HCT116 (cell line): ENCODE measurements at regions not wholly inside any gene's neighbourhood (a gene's known extent, or its start where the extent isn't known, plus 50 kb on each side); places are given as distances from the start of the nearest gene placed in this dataset.
"Not testable (repeated sequence)": the region's sequence is repeated elsewhere in the genome, so short reads cannot be mapped to it uniquely, and the experiment has no call there.

Source experiments
- ATAC-seq: fragments of 200-7000 bp; cut with Tn5 transposase; 2 replicates; pipeline ENCODE4 v1.9.1; 2020; ENCODE audit warnings: mild to moderate bottlenecking, moderate library complexity
- BruUV-seq: library from RNA; stranded (reverse); fragments of 400-500 nt; replicated peaks from 2 replicates; lab custom pipeline; 2021; lab: Mats Ljungman, UMichigan
- CTCF ChIA-PET: fragments of 300-600 bp; sonication (Branson Sonifier 250); formaldehyde crosslinking; loops from one replicate; lab custom pipeline; 2021; ENCODE audit warnings: antibody characterized with exemption; lab: Charles Lee
- POLR2A ChIA-PET: fragments of 300-600, 350-600 bp; sonication (Branson Sonifier 250); formaldehyde crosslinking; loops from one replicate; lab custom pipeline; 2021; ENCODE audit warnings: antibody characterized with exemption; lab: Charles Lee
- RAD21 ChIA-PET, 2 experiments: fragments of 300-600 bp; sonication (Branson Sonifier 250); formaldehyde crosslinking; loops; one replicate each; lab custom pipeline; 2023; ENCODE audit warnings: low total read pairs in 2 of 2; ENCODE audit not compliant: uncharacterized antibody in 2 of 2, unreplicated experiment in 2 of 2, low non-redundant PET in 1 of 2; lab: Charles Lee
- DNase-seq: peaks from one replicate; pipeline ENCODE4 v3.0.0-alpha.2; 2010; ENCODE audit warnings: low read depth, low spot score
- H2AFZ ChIP-seq: fragments of 200-600 bp; shearing (Covaris generic), sonication (generic); 2 replicates; pipeline ENCODE4 v1.6.1; 2017; ENCODE audit warnings: low read depth, mixed run types, mixed read lengths, antibody characterized with exemption, low read length; ENCODE audit not compliant: poor library complexity, severe bottlenecking
- H3K27ac ChIP-seq: 2 replicates; pipeline ENCODE4 v1.5.1; 2012; ENCODE audit warnings: low read depth, low read length
- H3K27me3 ChIP-seq: fragments of 200-600 bp; sonication (generic); 2 replicates; pipeline ENCODE4 v1.6.1; 2016; ENCODE audit warnings: mixed run types, low read length, mixed read lengths; ENCODE audit not compliant: insufficient read depth
- H3K36me3 ChIP-seq, 2 experiments: fragments of 200-500 bp in 1 of 2; fragments of 200-600 bp in 1 of 2; sonication (Bioruptor generic) in 1 of 2; sonication (generic) in 1 of 2; 2 replicates each; pipeline versions ENCODE4 v1.5.1 to v1.6.1; 2014 to 2016; ENCODE audit warnings: low read length in 2 of 2, inconsistent platforms in 1 of 2, mixed read lengths in 1 of 2, mixed run types in 1 of 2; ENCODE audit not compliant: insufficient read depth in 2 of 2, control insufficient read depth in 1 of 2
- H3K4me1 ChIP-seq, 2 experiments: fragments of 200-600 bp in 1 of 2; sonication (generic) in 1 of 2; 2 replicates each; pipeline versions ENCODE4 v1.5.1 to v1.6.1; 2012 to 2017; ENCODE audit warnings: low read length in 2 of 2, inconsistent platforms in 1 of 2, mild to moderate bottlenecking in 1 of 2, mixed read lengths in 1 of 2, mixed run types in 1 of 2, moderate library complexity in 1 of 2; ENCODE audit not compliant: insufficient read depth in 2 of 2, control insufficient read depth in 1 of 2
- H3K4me2 ChIP-seq: fragments of 200-600 bp; sonication (generic); 2 replicates; pipeline ENCODE4 v1.6.1; 2017; ENCODE audit warnings: mixed run types, low read length, mixed read lengths
- H3K4me3 ChIP-seq, 2 experiments: fragments of 200-600 bp in 1 of 2; sonication (generic) in 1 of 2; replicated peaks in 1 of 2; 2 replicates each; pipeline ENCODE4 v1.5.1; 2011 to 2016; ENCODE audit warnings: low read length in 2 of 2, control low read depth in 1 of 2, low read depth in 1 of 2, mild to moderate bottlenecking in 1 of 2, mixed read lengths in 1 of 2, mixed run types in 1 of 2
- H3K79me2 ChIP-seq: fragments of 200-600 bp; sonication (generic); 2 replicates; pipeline ENCODE4 v1.6.1; 2017; ENCODE audit warnings: mild to moderate bottlenecking, mixed run types, low read length, moderate library complexity, mixed read lengths; ENCODE audit not compliant: insufficient read depth
- H3K9ac ChIP-seq: fragments of 200-600 bp; sonication (generic); 2 replicates; pipeline ENCODE4 v1.6.1; 2016; ENCODE audit warnings: low read length, mixed read lengths
- H3K9me2 ChIP-seq: fragments of 200-600 bp; sonication (generic), shearing (Covaris generic); 2 replicates; pipeline ENCODE4 v1.6.1; 2017; ENCODE audit warnings: mixed run types, mild to moderate bottlenecking, moderate library complexity; ENCODE audit not compliant: insufficient read depth
- H3K9me3 ChIP-seq, 2 experiments: fragments of 200-500 bp in 1 of 2; fragments of 200-600 bp in 1 of 2; sonication (Bioruptor generic) in 1 of 2; sonication (generic) in 1 of 2; 2 replicates each; pipeline ENCODE4 v1.6.1; 2014 to 2017; ENCODE audit warnings: low read length in 2 of 2, mixed read lengths in 2 of 2, inconsistent platforms in 1 of 2, low read depth in 1 of 2, mild to moderate bottlenecking in 1 of 2, mixed run types in 1 of 2, moderate library complexity in 1 of 2; ENCODE audit not compliant: control insufficient read depth in 1 of 2, insufficient read depth in 1 of 2
- H4K20me1 ChIP-seq: fragments of 200-600 bp; sonication (generic), shearing (Covaris generic); 2 replicates; pipeline ENCODE4 v1.6.1; 2017; ENCODE audit warnings: mixed run types, mild to moderate bottlenecking, moderate library complexity; ENCODE audit not compliant: insufficient read depth
- intact Hi-C: fragments of 100-400 bp; cut with micrococcal nuclease; formaldehyde crosslinking; loops from 2 replicates; pipeline ENCODE4 v1.10.0; 2022

- POLR2A ChIA-PET, H3K27ac ChIP-seq, H3K27me3 ChIP-seq, ATAC-seq, CTCF ChIA-PET, DNase-seq, H3K4me2 ChIP-seq, H3K9me2 ChIP-seq, H3K4me1 ChIP-seq, H2AFZ ChIP-seq, intact Hi-C loops, H3K79me2 ChIP-seq, H3K9ac ChIP-seq, BruUV-seq, H3K9me3 ChIP-seq, RAD21 ChIA-PET, H3K4me3 ChIP-seq, H3K36me3 ChIP-seq, H4K20me1 ChIP-seq: not testable (repeated sequence)
Observed at GRCh38 chr1:148285946-148286345, 133.9 kb upstream of the NBPF11 start.

GRCh38 chr1:148280831-148281572, 128.9 kb upstream of the NBPF11 start:
- H2AFZ ChIP-seq, H3K79me2 ChIP-seq, RAD21 ChIA-PET, H3K27me3 ChIP-seq, CTCF ChIA-PET, H3K9me3 ChIP-seq, H3K36me3 ChIP-seq, H4K20me1 ChIP-seq, H3K9me2 ChIP-seq, intact Hi-C loops, DNase-seq, POLR2A ChIA-PET: not testable (repeated sequence)
- H3K4me2 ChIP-seq, result peak overlapping the region; percentile 61
- ATAC-seq, result peak; percentile 78
- H3K4me1 ChIP-seq, result peaks cover 6 to 14% of the 10 kb centered on the region in 2 experiments; a peak in 3 of 4 replicates
- H3K27ac ChIP-seq, result peak overlapping the region; percentile 51
- peak overlapping the region; percentile 34 to 45; a peak in 3 of 4 replicates for H3K4me3 ChIP-seq
- H3K9ac ChIP-seq, result peak overlapping the region; percentile 50
- BruUV-seq, result TSS peak; percentile 98

GRCh38 chr1:148279002-148279542, 127.0 kb upstream of the NBPF11 start:
- POLR2A ChIA-PET, result interaction anchor here (4.0 to 6.0 kb wide), 2 partner anchors 15 to 55 kb away, joined by 16 to 43 read pairs; no protein-coding TSS in a partner anchor
- H3K9ac ChIP-seq, intact Hi-C loops, BruUV-seq, H3K9me2 ChIP-seq, H3K27me3 ChIP-seq, RAD21 ChIA-PET, H4K20me1 ChIP-seq, H3K9me3 ChIP-seq, DNase-seq, ATAC-seq, H3K27ac ChIP-seq, H3K4me2 ChIP-seq, H3K79me2 ChIP-seq, H2AFZ ChIP-seq, CTCF ChIA-PET, H3K4me3 ChIP-seq, H3K36me3 ChIP-seq: not testable (repeated sequence)
- peaks cover 6 to 14% of the 10 kb centered on the region in 2 experiments; a peak in 3 of 4 replicates for H3K4me1 ChIP-seq

GRCh38 chr1:148277865-148278279, 125.8 kb upstream of the NBPF11 start:
- DNase-seq, H2AFZ ChIP-seq, H3K27ac ChIP-seq, ATAC-seq, H3K4me3 ChIP-seq, CTCF ChIA-PET, H3K4me2 ChIP-seq, intact Hi-C loops, H4K20me1 ChIP-seq, H3K9ac ChIP-seq, BruUV-seq, H3K9me2 ChIP-seq, H3K36me3 ChIP-seq, H3K27me3 ChIP-seq, H3K79me2 ChIP-seq, H3K9me3 ChIP-seq, RAD21 ChIA-PET: not testable (repeated sequence)
- H3K4me1 ChIP-seq, result peaks cover 6 to 14% of the 10 kb centered on the region in 2 experiments; a peak in 3 of 4 replicates
- POLR2A ChIA-PET, result interaction anchor here (4.0 to 6.0 kb wide), 2 partner anchors 14 to 56 kb away, joined by 16 to 43 read pairs; no protein-coding TSS in a partner anchor
